ENCODE measurements at regions not wholly inside any gene's neighbourhood (a gene's known extent, or its start where the extent isn't known, plus 50 kb on each side); places are given as distances from the start of the nearest gene placed in this dataset.

GRCh38 chr5:23631302-23632045 lies 124.1 kb downstream of the PRDM9 start:
- no peak for DNase-seq (ENCODE audit: extremely low spot score, unreplicated experiment)
- H3K4me3 Mint-ChIP-seq: no peak overlapping the region
- TF ChIP-seq, protein P1, sequence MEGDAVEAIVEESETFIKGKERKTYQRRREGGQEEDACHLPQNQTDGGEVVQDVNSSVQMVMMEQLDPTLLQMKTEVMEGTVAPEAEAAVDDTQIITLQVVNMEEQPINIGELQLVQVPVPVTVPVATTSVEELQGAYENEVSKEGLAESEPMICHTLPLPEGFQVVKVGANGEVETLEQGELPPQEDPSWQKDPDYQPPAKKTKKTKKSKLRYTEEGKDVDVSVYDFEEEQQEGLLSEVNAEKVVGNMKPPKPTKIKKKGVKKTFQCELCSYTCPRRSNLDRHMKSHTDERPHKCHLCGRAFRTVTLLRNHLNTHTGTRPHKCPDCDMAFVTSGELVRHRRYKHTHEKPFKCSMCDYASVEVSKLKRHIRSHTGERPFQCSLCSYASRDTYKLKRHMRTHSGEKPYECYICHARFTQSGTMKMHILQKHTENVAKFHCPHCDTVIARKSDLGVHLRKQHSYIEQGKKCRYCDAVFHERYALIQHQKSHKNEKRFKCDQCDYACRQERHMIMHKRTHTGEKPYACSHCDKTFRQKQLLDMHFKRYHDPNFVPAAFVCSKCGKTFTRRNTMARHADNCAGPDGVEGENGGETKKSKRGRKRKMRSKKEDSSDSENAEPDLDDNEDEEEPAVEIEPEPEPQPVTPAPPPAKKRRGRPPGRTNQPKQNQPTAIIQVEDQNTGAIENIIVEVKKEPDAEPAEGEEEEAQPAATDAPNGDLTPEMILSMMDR (conservative IDR thresholded peaks at IDR 0.05): no peak

GRCh38 chr5:23635938-23636337 lies 128.5 kb downstream of the PRDM9 start:
- no peak overlapping the region for H3K27ac Mint-ChIP-seq
- H3K9me3 Mint-ChIP-seq: no peaks in the 10 kb centered on the region
- no peaks in the 10 kb centered on the region for H3K27me3 Mint-ChIP-seq
- DNase-seq (ENCODE audit: extremely low spot score, unreplicated experiment): no peak
- H3K36me3 Mint-ChIP-seq: no peaks in the 10 kb centered on the region
- TF ChIP-seq, protein P1 (conservative IDR thresholded peaks at IDR 0.05): no peak
- no peak overlapping the region for H3K4me3 Mint-ChIP-seq
- no peaks in the 10 kb centered on the region for H3K4me1 Mint-ChIP-seq (ENCODE audit: unreplicated experiment)

More at GRCh38 chr5:23631302-23632045, 124.1 kb downstream of the PRDM9 start:
- no peaks in the 10 kb centered on the region for H3K4me1 Mint-ChIP-seq (ENCODE audit: unreplicated experiment)
- H3K27ac Mint-ChIP-seq: no peak overlapping the region
- H3K36me3 Mint-ChIP-seq: no peaks in the 10 kb centered on the region
- no peaks in the 10 kb centered on the region for H3K27me3 Mint-ChIP-seq
- H3K9me3 Mint-ChIP-seq: no peaks in the 10 kb centered on the region

- TF ChIP-seq, protein P1 (conservative IDR thresholded peaks at IDR 0.05): no peak
- no peak overlapping the region for H3K4me3 Mint-ChIP-seq
Measured at GRCh38 chr5:23639326-23639725, 131.9 kb downstream of the PRDM9 start.

DNA sequence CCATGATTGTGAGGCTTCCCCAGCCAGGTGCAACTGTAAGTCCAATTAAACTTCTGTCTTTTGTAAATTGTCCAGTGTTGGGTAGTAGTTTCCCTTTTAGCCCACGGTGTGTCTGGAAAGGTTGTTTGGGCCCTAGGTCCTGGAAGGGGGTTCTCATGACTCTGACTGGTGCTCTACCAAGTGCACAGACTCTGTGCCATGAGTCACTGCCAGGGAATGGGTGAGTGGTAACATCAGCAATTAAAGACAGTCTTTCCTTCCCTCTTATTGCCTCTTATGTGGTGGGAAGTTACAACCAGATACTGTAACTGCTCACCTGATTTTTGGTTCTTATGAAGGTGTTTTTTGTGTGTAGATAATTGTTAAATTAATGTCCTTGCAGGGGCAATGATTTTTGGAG lies 141.2 kb downstream of the PRDM9 start:
- Mint-ChIP-seq H3K4me3 (no peak overlapping the region), H3K36me3 (no peaks in the 10 kb centered on the region), H3K9me3 (peaks cover 5% of the 10 kb centered on the region), H3K27me3 (no peaks in the 10 kb centered on the region), H3K27ac (no peak overlapping the region), H3K4me1 (ENCODE audit: unreplicated experiment) (no peaks in the 10 kb centered on the region)
- no peak for DNase-seq (ENCODE audit: extremely low spot score, unreplicated experiment)
- TF ChIP-seq, protein P1 (conservative IDR thresholded peaks at IDR 0.05): no peak

More at GRCh38 chr5:23639326-23639725, 131.9 kb downstream of the PRDM9 start:
- H3K9me3 Mint-ChIP-seq: no peaks in the 10 kb centered on the region
- no peaks in the 10 kb centered on the region for H3K4me1 Mint-ChIP-seq (ENCODE audit: unreplicated experiment)
- DNase-seq (ENCODE audit: extremely low spot score, unreplicated experiment): no peak
- H3K36me3 Mint-ChIP-seq: no peaks in the 10 kb centered on the region
- no peaks in the 10 kb centered on the region for H3K27me3 Mint-ChIP-seq
- no peak overlapping the region for H3K27ac Mint-ChIP-seq

GRCh38 chr5:23649594-23649993 lies 142.2 kb downstream of the PRDM9 start:
- DNase-seq (ENCODE audit: extremely low spot score, unreplicated experiment): no peak
- H3K4me3 Mint-ChIP-seq: no peak overlapping the region
- no peaks in the 10 kb centered on the region for H3K4me1 Mint-ChIP-seq (ENCODE audit: unreplicated experiment)
- H3K9me3 Mint-ChIP-seq: peaks cover 5% of the 10 kb centered on the region
- H3K27me3 Mint-ChIP-seq: no peaks in the 10 kb centered on the region
- H3K27ac Mint-ChIP-seq: no peak overlapping the region
- no peaks in the 10 kb centered on the region for H3K36me3 Mint-ChIP-seq
- TF ChIP-seq, protein P1 (conservative IDR thresholded peaks at IDR 0.05): no peak

Data from type B pancreatic cell (in vitro differentiated cells).